Body of pancreas (tissue), 4 donors: ENCODE measurements at regions not wholly inside any gene's neighbourhood (a gene's known extent, or its start where the extent isn't known, plus 50 kb on each side); places are given as distances from the start of the nearest gene placed in this dataset.

Source experiments
- CTCF ChIP-seq, 7 experiments: fragments of 450-650 bp in 4 of 7; fragments of 200-600 bp in 3 of 7; sonication (generic) in 3 of 7; IDR thresholded peaks; one replicate each; pipeline ENCODE4 v1.5.1; 2016 to 2019; ENCODE audit warnings: antibody characterized with exemption in 7 of 7
- POLR2A ChIP-seq, 3 donors: fragments of 450-650 bp; IDR thresholded peaks; one replicate each; pipeline ENCODE4 v1.6.1; 2016; ENCODE audit warnings: antibody characterized with exemption in 3 of 3, mild to moderate bottlenecking in 2 of 3

GRCh38 chr10:42976351-42977031 lies 100.4 kb upstream of the RET start:
- TF ChIP-seq CTCF (IDR thresholded peaks at IDR 0.05) (no peak), POLR2A (IDR thresholded peaks at IDR 0.05) (no peak)
